ENCODE measurements at regions not wholly inside any gene's neighbourhood (a gene's known extent, or its start where the extent isn't known, plus 50 kb on each side); places are given as distances from the start of the nearest gene placed in this dataset.

DNA sequence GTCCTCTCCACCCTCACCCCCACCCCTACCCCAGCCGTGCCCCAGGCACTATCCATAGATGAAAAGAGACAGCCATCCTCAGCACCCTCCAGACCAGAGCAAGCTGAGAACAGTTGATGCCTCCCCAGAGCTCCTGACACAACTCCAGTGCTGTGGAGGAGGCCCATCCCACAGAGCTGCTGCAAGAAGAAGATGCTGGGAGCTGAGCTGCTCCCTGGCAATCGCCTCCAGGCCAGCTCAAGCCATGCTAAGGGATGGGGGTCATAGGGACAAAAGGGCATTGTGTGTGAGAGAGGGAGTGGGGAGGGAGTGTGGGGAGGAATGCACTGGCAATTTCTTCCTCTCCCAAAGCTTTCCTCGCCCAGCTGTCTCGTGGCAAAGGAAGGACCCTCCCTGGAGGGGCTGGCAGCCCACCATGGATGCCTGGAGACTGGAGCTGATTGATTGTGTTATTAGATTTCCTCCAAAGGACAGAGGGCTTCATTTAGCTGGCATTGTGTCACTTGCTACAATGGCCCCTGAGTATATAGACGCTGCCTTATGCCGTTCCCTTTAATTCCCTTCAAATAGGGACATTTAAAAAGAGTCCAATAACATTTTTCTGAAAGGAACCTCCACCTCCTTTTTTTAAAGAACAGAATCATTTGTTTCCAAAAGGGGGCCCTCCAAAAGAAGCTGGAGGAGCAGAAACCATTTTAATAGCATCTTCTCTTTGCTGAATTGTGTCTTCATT is 476.4 kb downstream of the FOXO1 start:
- Mint-ChIP-seq H3K27me3 (no peaks in the 10 kb centered on the region), H3K36me3 (ENCODE audit: low read depth) (no peaks in the 10 kb centered on the region), H3K4me1 (ENCODE audit: low read depth) (peaks cover 92% of the 10 kb centered on the region), H3K9me3 (no peaks in the 10 kb centered on the region), H3K27ac (peak overlapping the region; percentile 99), H3K4me3 (peak overlapping the region; percentile 80)
- TF ChIP-seq, protein P1, sequence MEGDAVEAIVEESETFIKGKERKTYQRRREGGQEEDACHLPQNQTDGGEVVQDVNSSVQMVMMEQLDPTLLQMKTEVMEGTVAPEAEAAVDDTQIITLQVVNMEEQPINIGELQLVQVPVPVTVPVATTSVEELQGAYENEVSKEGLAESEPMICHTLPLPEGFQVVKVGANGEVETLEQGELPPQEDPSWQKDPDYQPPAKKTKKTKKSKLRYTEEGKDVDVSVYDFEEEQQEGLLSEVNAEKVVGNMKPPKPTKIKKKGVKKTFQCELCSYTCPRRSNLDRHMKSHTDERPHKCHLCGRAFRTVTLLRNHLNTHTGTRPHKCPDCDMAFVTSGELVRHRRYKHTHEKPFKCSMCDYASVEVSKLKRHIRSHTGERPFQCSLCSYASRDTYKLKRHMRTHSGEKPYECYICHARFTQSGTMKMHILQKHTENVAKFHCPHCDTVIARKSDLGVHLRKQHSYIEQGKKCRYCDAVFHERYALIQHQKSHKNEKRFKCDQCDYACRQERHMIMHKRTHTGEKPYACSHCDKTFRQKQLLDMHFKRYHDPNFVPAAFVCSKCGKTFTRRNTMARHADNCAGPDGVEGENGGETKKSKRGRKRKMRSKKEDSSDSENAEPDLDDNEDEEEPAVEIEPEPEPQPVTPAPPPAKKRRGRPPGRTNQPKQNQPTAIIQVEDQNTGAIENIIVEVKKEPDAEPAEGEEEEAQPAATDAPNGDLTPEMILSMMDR (IDR thresholded peaks at IDR 0.05) = no peak
- ChIA-PET POLR2A (interaction anchor here (0.6 to 5.8 kb wide), 18 partner anchors 10 to 1208 kb away, joined by 3 to 99 read pairs (median 5); partner anchors contain the start of genes ELF1 and FOXO1), CTCF (interaction anchor here (0.9 to 2.0 kb wide), 4 partner anchors 14 to 587 kb away, joined by 4 to 8 read pairs (median 4); no protein-coding TSS in a partner anchor)
- ATAC-seq (ENCODE audit: poor library complexity) (no peak), DNase-seq (no peak)
- H3K4me1 ChIP-seq (ENCODE audit: insufficient read depth, low read length) = peaks cover 71% of the 10 kb centered on the region
- H3K9me3 ChIP-seq (ENCODE audit: control insufficient read depth in 1 of 2, insufficient read depth in 1 of 2, low read length in 2 of 2) = no peaks in the 10 kb centered on the region
- H3K27me3 ChIP-seq (ENCODE audit: control insufficient read depth in 1 of 2, insufficient read depth in 2 of 2, low read length in 2 of 2) = no peaks in the 10 kb centered on the region
- intact Hi-C loops (cut with DNase I, micrococcal nuclease) = loop anchor here (2.0 to 5.0 kb wide), 4 partner anchors 15 to 477 kb away; partner anchors contain the start of gene FOXO1 (in 1 of the 2)
- H3K36me3 ChIP-seq (ENCODE audit: insufficient read depth, low read length) = no peaks in the 10 kb centered on the region
- no peak overlapping the region for H3K4me3 ChIP-seq (ENCODE audit: low read length)
- peak overlapping the region; percentile 60 to 71 for H3K27ac ChIP-seq (ENCODE audit: low read depth in 1 of 2, low read length in 2 of 2)

DNA sequence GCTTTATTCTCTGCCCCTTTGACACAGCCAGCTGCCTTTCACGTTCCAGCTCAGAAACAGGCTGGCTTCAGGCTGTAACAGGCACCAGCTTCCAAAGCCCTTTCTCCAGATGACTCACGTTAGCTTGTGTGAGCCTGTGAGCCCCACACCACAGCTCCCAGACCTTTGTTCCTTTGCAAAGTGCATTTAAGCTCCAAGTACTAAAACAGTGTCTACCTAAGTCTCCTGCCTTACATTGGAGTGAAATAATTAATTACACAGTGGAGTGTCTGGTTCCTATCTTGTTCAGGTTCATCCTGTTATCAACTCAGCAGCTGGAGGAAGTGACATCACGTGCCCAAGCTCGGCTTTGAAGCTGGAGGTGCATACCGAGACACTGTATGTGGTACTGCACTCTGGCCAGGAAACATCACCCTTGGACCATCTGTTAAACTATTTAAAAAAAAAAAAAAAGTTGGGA is 475.8 kb downstream of the FOXO1 start:
- H3K27ac ChIP-seq (ENCODE audit: low read depth in 1 of 2, low read length in 2 of 2) = peak overlapping the region; percentile 60 to 71
- Mint-ChIP-seq H3K27ac (peak overlapping the region; percentile 99), H3K4me3 (peak overlapping the region; percentile 80), H3K36me3 (ENCODE audit: low read depth) (no peaks in the 10 kb centered on the region), H3K9me3 (no peaks in the 10 kb centered on the region), H3K4me1 (ENCODE audit: low read depth) (peaks cover 90% of the 10 kb centered on the region), H3K27me3 (no peaks in the 10 kb centered on the region)
- TF ChIP-seq, protein P1 (IDR thresholded peaks at IDR 0.05) = no peak
- no peaks in the 10 kb centered on the region for H3K36me3 ChIP-seq (ENCODE audit: insufficient read depth, low read length)
- ATAC-seq (ENCODE audit: poor library complexity) (peak; percentile 45), DNase-seq (peak; percentile 44 to 92 (median 74))
- no peak overlapping the region for H3K4me3 ChIP-seq (ENCODE audit: low read length)
- peaks cover 65% of the 10 kb centered on the region for H3K4me1 ChIP-seq (ENCODE audit: insufficient read depth, low read length)
- H3K9me3 ChIP-seq (ENCODE audit: control insufficient read depth in 1 of 2, insufficient read depth in 1 of 2, low read length in 2 of 2) = no peaks in the 10 kb centered on the region
- POLR2A ChIA-PET = interaction anchor here (0.6 to 5.8 kb wide), 17 partner anchors 10 to 828 kb away, joined by 3 to 99 read pairs (median 5); partner anchors contain the start of genes ELF1 and FOXO1
- H3K27me3 ChIP-seq (ENCODE audit: control insufficient read depth in 1 of 2, insufficient read depth in 2 of 2, low read length in 2 of 2) = no peaks in the 10 kb centered on the region
- CTCF ChIA-PET = interaction anchor here (0.9 to 2.0 kb wide), 3 partner anchors 14 to 587 kb away, joined by 4 to 8 read pairs (median 5); no protein-coding TSS in a partner anchor
- intact Hi-C loops (cut with DNase I, micrococcal nuclease) = loop anchor here in 1 of 2 experiments (2.0 kb wide), 1 partner anchor 14 kb away; no protein-coding TSS in a partner anchor

DNA sequence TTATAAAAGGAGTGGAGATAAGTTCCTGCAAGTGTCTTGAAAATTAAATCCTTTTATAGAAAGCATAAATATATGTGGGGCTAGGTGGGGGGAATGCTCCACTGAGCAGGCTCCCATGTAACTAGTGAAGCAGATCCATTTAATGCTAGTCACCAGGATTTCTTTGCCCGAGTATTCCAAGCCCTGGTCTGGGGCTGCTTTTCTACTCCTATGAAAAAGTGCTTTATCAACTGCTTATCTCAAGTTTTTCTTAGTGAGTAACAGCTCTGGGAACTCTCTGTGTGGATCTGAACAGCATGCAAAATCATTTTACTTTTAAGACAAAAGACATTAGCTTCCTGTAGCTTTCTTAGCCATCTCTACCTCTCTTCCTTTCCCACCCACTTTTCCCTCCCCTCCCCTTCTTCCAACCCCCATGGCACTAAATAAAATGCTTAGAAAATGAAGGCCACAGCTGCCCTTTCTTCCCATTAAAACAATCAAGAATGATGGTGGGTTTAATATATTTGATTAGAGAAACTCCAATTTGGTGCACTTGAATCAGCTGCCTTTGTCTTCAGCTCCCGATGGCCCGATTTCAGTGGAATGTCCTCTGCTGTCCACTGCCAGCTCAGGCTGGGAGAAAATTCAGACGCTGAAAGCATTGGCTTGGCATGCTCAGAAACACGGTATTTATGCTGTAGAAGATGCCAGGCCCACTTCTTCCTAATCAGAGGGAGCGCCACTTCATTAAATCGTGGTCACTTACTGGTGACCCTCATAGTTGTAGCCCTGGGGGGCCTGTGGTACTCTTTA is 475.1 kb downstream of the FOXO1 start:
- Histone ChIP-seq H3K27me3 (ENCODE audit: control insufficient read depth in 1 of 2, insufficient read depth in 2 of 2, low read length in 2 of 2) (no peaks in the 10 kb centered on the region), H3K4me1 (ENCODE audit: insufficient read depth, low read length) (peaks cover 60% of the 10 kb centered on the region), H3K27ac (ENCODE audit: low read depth in 1 of 2, low read length in 2 of 2) (peak overlapping the region; percentile 60 to 71), H3K36me3 (ENCODE audit: insufficient read depth, low read length) (no peaks in the 10 kb centered on the region), H3K9me3 (ENCODE audit: control insufficient read depth in 1 of 2, insufficient read depth in 1 of 2, low read length in 2 of 2) (no peaks in the 10 kb centered on the region), H3K4me3 (ENCODE audit: low read length) (no peak overlapping the region)
- ATAC-seq (ENCODE audit: poor library complexity) (no peak), DNase-seq (no peak)
- H3K27ac Mint-ChIP-seq = peak overlapping the region; percentile 99
- TF ChIP-seq, protein P1 (IDR thresholded peaks at IDR 0.05) = no peak
- H3K9me3 Mint-ChIP-seq = no peaks in the 10 kb centered on the region
- peak overlapping the region; percentile 80 for H3K4me3 Mint-ChIP-seq
- H3K27me3 Mint-ChIP-seq = no peaks in the 10 kb centered on the region
- H3K36me3 Mint-ChIP-seq (ENCODE audit: low read depth) = no peaks in the 10 kb centered on the region
- ChIA-PET POLR2A (interaction anchor here (0.9 to 5.8 kb wide), 13 partner anchors 9 to 827 kb away, joined by 3 to 99 read pairs (median 6); partner anchors contain the start of genes ELF1 and FOXO1), CTCF (interaction anchor here (0.7 kb wide), 1 partner anchor 242 kb away, joined by 3 read pairs; no protein-coding TSS in a partner anchor)
- intact Hi-C loops (cut with DNase I, micrococcal nuclease) = loop anchor here in 1 of 2 experiments (2.0 kb wide), 1 partner anchor 13 kb away; no protein-coding TSS in a partner anchor
- peaks cover 90% of the 10 kb centered on the region for H3K4me1 Mint-ChIP-seq (ENCODE audit: low read depth)
